GM19397 (cell line): ENCODE measurements at regions not wholly inside any gene's neighbourhood (a gene's known extent, or its start where the extent isn't known, plus 50 kb on each side); places are given as distances from the start of the nearest gene placed in this dataset.
"Not testable (repeated sequence)": the region's sequence is repeated elsewhere in the genome, so short reads cannot be mapped to it uniquely, and the experiment has no call there.

Experiments
- ATAC-seq: cut with Tn5 transposase; IDR thresholded peaks from one replicate; pipeline ENCODE4 v1.9.1; 2021; ENCODE audit warnings: mild to moderate bottlenecking, moderate library complexity; ENCODE audit not compliant: unreplicated experiment

DNA sequence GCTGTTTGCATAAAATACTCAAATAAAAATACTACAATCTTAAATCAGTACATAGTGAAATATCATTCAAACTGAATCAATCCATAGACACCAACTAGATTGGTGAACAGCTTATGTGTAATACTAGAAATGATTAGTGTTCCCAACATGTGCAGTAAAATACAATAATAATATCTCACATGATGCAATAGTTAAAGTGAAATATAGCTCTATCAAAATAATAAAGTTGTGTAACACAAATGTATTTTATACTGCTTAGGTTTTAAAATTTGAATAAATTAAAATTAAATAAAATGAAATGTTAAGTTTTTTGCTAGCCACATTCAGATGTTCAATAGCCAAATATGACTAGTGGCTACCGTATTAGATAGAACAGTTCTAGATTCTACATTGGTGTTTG lies 714.1 kb downstream of the ZNF385D start:
- no peak for ATAC-seq

DNA sequence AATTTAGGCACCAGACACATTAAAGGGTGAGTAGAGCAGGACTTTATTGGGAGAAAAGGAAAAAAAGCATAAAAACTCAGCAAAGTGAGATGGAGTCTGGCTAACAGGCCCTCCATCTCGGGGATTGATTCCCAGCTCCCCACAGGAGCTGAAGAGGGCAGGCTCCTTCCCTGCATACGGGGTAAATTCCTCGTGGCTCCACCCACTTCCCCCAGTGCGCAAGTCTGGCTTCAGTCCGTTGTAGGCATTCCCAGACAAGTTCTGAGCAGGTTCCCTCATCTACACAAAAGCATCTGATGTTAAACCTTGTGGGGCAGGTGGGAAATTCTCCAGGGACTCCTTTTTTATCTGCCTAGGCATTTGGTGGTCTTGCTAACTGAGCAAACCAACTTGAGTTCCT lies 722.6 kb downstream of the ZNF385D start:
- ATAC-seq = no peak

DNA sequence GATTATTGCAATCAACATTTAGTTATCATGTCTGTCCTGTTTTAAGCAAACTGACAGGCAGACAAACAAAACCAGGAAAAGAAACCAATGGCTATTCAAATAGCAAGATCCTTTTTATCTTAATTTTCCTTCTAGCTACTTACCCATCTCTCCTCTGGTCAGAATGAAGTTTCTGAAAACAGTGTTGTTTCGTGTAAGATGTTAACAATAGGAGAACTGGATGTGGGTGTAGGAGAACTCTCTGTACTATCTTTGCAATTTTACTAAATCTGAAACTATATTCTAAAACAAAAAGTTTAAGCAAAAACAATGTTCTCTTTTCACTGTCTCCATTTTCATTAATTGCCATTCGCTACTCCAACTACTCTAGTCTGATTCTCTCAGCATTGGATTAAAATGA lies 726.4 kb downstream of the ZNF385D start:
- no peak for ATAC-seq

DNA sequence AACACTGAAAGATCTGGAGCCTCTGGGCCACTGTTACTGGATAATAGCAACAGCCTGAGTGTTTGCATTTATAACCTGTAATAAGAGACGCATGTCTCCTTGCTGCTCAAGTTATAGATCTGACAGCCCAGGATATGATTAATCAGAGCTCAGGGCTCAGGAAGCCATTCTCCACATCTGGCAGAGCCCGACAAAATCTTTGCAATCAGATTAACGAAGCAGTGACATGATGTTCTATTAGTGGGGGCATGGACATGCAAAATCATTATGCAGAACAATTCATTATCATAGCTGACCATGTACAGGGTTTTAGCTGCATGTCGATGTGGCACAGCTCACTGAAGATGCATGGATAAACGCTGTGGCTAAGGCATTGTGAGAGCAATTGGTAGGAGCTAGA lies 730.3 kb downstream of the ZNF385D start:
- ATAC-seq = no peak

DNA sequence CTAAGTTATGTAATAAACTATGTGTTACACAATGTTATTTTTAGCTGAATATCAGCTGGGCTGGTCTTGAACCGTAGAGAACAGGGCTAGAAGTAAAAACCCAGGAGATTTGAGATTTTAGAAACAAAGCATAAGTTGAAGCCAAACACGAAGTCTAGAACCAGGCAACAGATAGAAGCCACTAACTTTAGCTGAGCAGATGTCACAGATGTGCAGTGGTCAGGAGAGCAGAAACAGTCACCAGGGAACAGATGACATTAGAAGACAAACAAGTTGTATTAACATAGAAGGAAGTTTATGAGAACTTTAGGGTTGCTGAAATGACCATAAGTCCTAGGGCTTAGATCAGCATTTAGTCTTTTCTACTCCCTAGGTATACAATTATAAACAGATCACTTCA lies 731.0 kb downstream of the ZNF385D start:
- ATAC-seq = no peak

DNA sequence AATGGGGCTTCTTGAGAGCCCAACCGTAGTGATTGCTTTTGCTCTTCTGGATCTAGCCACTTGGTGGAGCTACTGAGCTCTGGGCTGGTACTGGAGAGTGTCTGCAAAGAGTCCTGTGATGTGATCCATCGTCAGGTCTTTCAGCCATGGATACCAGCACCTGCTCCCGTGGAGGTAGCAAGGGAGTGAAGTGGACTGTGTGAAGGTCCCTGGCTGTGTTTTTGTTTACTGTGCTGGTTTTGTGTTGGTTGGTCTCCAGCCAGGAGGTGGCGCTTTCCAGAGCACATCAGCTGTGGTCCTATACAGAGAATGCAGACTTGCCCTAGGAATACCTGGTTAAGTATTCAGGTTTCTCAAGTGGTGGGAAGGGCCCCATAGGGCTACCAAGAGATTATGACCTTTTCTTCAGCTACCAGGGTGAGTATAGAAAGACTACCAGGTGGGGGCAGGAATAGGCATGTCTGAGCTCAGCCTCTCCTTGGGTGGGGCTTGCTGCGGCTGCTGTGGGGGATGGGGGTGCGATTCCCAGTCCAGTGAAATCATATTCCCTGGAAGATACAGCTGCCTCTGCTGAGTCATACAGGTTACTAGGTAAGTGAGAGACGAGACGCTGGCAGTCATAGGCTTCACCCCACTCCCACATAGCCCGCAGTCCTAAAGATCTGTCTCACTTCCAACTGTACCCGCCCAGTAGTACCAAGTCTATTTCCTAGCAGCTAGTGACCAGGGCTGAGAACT lies 733.7 kb downstream of the ZNF385D start:
- ATAC-seq = no peak

DNA sequence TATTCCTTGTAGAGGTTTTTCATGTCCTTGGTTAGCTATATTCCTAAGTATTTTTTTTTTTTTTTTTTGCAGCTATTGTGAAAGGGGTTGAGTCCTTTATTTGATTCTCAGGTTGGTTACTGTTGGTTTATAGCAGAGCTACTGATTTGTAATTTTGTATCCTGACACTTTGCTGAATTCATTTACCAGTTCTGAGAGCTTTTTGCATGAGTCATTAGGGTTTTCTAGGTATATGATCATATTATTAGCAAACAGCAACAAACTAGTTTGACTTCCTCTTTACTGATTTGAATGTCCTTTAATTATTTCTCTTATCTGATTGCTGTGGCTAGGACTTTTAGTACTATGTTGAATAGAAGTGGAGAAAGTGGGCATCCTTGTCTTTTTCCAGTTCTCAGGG lies 737.4 kb downstream of the ZNF385D start:
- no peak for ATAC-seq

DNA sequence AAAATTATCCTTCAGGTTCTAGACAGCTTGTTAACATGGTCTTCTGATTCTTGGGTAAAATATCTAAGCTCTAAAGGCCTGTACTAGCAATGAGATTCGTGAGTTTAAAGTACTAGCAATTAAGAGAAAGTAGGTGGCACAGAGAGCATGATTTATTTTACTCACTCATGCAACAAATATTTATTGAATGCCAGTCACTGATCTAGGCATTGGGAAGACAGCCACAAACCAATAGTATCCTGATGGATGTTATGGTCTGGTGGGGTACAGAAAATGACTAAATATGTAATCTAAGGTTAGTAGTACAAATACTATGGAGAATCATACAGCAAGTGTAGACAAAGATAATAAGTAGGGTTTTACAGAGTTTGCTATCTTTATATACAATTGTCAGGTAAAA lies 751.3 kb downstream of the ZNF385D start:
- ATAC-seq = no peak

DNA sequence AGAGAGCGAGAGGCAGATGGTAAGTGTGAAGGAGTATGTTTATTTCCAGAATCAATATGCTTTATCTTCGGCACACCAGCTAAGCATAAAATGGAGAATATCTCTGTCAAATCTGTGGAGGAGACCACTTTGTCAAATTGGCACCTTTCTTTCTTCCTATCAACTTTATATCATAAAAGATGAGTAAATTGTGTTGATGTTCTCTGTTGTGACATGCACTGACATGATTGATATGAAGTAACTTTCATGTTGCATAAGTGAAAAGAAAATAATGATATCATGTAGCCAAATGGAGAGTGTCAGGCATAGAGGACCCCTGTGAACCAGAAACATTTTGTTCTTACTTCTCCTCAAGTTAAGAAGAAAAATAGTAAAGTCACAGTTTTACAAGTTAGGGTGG lies 753.8 kb downstream of the ZNF385D start:
- no peak for ATAC-seq

DNA sequence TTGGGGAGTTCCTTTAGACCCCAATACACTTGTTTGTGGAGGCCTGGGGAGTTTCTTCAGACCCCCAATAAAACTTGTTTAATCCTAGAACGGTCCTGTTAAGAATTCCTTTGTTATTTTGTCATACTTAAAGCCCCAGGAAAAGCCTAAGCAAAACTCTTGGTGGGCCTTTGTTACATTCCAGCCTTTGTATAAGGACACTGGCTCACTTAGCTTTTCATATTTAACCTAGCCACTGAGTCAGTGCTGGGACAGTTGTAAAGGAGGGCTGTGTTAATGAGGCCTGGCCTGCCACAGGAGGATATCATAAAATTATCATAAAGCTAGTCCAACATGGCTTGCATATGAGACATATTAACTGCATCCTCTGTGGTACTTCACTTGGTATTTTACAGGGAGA lies 760.1 kb downstream of the ZNF385D start:
- ATAC-seq = no peak

DNA sequence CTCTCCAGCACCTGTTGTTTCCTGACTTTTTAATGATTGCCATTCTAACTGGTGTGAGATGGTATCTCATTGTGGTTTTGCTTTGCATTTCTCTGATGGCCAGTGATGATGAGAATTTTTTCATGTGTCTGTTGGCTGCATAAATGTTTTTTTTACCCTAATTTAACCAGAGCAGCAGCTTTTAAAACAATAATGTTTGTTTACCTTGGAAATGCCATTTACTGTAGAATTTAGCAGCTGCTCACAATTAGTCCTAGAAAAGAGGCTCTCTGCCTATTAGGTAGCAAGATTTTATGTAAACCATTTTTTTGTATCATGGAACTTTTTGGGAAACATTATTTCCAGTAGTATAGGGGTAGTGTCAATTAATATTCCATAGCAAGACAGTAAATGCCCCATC lies 761.4 kb downstream of the ZNF385D start:
- not testable (repeated sequence) for ATAC-seq

DNA sequence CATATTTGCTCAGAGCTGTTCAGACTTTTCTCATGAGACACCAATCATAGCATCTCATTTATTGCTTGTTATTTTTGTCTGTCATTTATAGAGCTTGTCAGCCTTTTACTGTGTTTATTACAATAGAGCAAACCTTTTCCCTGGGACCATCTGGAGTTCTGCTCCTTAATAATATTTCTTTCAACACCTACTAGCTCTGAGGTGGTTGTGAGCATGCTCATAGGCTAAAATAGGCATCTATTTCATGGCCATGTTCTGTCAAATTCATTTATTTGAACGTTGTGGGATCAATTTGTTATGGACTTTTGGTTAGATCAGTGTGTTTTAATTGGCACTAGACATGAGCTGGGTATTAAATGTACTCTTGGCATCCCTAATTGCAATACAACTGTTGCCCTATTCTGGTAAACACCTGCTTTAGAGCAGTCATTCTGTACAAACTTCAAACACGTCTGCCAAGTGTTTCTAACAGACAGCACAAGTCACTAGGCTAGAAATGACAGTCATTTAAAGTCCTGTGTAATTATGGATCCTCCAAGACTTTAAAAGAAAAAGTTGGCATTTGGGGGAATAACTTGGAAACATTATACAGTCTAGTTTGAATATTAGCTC lies 766.3 kb downstream of the ZNF385D start:
- ATAC-seq = no peak

DNA sequence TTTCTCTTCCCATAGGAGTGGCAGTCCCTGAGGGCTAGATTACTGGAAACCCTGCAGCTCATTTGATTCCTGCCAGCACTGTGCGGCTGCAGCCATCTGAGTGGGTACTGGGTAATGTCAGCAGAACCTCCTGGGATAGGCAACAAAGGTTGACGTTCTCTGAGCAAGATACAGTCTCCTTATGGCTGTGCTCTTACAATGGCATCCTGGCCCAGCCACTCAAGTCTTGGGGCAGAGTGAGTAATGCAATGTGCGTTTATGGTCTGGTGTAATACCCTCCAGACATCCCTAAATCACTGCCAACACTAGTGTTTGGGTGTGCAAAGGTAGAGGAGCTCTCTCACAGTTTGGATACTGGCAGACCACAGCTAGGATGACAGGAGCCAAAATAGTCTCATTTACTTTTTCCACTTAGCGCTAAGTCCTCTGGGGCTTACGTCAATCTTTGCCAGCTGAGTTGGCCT lies 775.8 kb downstream of the ZNF385D start:
- no peak for ATAC-seq

DNA sequence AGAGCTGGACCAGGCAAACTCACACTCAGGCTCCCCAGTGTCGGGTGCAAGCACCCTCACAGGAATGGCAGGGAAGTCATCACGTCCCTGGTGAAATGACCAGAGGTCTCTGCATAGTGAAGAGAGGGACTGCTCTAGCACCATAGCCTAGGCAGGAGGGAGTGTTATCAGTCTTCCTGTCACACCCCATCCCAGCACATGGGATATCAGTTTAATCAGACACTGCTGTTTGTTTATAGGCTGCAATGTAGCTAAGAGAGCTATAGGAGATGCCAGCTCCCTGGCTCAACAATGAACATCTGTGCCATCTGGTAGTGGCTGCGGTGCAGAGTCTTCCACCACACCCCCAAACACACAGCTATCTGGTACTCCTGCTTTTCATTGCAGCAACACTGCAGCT lies 776.6 kb downstream of the ZNF385D start:
- no peak for ATAC-seq

DNA sequence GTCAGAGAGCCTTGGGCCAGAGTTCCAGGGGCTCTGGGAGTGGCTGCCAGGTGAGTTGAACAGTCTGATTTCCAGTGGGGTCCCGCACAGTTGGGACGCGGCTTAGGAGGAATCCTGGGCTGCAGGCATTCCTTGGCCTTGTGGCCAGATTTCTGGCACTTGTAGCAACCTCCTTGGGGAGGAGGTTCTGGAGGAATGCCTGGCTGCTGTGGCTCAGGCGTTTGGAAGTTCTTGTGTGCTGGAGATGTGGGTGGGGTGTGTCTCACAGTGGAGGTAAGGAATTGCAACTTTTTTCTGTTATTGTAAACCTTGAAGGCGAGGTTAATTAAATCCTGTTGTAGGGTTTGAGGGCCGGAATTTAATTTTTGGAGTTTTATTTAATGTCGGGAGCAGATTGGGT lies 780.2 kb downstream of the ZNF385D start:
- not testable (repeated sequence) for ATAC-seq

DNA sequence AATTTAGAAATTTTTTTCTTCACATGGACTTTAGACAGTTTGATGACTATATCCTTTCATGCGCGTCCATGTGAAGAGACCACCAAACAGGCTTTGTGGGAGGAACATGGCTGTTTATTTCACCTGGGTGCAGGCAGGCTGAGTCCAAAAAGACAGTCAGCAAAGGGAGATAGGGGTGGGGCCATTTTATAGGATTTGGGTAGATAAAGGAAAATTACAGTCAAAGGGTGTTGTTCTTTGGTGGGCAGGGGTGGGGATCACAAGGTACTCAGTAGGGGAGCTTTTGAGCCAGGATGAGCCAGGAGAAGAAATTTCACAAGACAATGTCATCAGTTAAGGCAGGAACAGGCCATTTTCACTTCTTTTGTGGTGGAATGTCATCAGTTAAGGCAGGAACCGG lies 781.5 kb upstream of the SGO1 start:
- not testable (repeated sequence) for ATAC-seq

DNA sequence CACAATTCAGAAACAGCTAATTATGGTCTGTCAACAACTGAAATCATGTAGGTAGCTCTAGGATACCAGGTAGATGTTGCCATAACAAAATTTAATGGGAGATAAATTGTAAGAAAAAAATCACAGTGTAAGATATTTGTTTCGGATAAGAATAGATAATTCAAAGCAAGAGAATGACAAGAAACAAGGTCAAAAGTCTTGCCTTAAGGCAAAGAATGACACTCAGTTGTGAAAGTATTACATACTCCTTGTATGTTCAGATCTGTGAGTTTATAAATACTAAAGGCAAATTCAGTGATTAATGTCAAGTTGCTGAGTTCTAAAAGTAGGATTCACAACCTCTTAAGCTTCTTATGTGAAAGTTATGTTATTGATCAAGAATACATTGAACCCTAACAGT lies 772.2 kb upstream of the SGO1 start:
- ATAC-seq = no peak

DNA sequence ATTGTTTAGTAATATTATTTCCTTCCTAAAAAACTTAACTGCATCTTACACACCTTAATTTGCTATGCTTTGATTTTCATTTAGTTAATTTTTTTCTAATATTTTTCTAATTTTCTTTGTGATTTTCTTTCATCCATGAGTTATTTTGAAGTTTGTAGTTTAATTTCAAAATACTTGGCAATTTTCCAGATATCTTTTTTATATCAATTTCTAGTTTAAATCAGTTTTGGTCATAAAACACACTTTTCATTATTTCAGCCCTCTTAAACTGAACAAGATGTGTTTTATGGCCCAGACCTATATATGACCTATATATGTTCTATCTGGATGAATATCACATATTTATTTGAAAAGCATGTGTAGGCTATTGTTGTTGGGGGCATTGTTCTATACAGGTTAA lies 759.9 kb upstream of the SGO1 start:
- ATAC-seq = no peak

DNA sequence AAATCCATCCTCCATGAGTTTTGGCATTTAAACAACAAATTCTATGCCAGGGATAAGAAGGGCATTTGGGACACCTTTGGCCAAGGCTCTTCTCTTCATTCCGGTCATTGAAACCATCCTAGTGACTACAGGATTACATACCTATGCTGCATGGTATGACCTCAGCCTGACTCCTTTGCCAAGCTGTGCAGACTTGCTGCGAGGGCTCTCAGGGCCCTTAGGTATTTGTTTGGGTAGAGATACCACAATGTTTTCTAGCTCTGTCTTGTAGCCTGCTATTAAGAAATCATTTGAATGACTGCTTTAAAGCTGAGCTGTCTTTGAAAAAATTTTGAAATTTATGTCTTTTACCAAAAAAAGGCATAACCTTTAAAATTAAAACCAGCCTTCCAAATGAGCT lies 749.8 kb upstream of the SGO1 start:
- ATAC-seq = no peak

DNA sequence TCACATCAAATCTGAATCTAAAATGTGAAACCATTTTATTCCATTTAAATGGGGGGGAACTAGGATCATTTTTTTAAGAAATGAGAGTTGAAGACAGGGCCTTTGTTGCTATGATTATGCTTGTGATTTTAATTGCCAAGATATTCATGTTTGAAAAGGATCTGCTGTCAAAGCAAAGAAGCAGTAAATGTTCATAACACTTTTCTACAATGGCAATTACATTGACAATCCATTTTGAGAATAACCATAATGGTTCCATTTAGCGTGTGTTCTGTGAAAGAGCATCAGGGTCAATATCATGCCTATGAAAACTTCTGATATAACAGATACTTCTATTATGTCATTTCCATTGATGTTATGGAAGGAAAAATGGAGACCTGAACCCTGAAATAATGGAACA lies 745.8 kb upstream of the SGO1 start:
- ATAC-seq = no peak

DNA sequence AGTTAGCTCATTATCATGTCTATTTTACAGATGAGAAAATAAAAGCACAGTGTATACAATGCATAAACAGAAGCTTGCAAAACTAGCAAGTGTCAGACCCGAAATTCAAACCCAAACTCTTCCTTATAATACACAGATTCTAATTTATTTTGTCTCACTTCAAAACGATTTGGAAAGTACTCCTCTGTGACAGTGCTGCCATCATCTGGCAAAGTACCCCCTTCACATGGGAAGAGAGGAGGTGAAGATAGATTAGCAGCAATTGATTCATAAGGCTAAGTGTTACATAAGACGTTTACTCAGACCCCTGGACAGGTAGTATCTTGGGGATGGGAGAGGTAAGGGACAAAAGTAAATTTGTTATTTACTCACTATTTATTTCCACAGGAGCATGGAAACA lies 744.0 kb upstream of the SGO1 start:
- no peak for ATAC-seq

DNA sequence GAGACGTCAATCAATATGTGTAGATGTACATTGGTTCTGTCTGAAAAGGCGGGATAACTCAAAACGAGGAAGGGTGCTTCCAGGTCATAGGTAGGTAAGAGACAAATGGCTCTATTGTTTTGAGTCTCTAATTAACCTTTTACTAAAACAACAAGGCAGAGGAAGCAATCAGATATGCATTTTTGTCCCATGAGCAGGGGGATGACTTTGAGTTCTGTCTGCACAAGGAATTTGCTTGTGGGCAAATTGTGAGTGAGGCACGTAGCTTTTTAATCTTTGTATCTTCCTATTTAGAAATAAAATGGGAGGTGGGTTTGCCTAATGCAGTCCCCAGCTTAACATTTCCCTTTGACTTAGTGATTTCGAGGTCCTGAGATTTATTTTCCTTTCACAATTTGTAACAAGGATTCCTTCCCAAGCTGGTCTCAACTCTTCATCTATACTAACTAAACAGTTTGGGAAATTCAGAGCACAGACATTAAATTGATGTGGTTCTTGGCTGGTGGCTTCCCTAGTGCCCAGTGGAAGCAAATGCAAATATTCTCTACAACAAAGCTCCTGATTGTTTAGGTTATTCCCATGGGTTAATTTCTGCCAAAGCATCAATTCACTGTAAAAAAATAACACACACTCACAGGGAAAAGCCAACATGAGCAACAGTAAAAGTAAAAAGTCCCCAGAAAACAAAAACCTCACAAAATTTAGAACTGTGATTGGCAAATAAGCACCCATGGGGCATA lies 738.8 kb upstream of the SGO1 start:
- ATAC-seq = no peak
